Fibroblast of pulmonary artery (primary cell): ENCODE measurements at regions not wholly inside any gene's neighbourhood (a gene's known extent, or its start where the extent isn't known, plus 50 kb on each side); places are given as distances from the start of the nearest gene placed in this dataset.
"Not testable (repeated sequence)": the region's sequence is repeated elsewhere in the genome, so short reads cannot be mapped to it uniquely, and the experiment has no call there.

Experiments
- DNase-seq: peaks from one replicate; pipeline ENCODE4 v3.0.0-alpha.2; 2010; ENCODE audit warnings: low read depth
- H3K4me3 ChIP-seq: replicated peaks from 2 replicates; pipeline ENCODE4 v1.5.1; 2011; ENCODE audit warnings: low read depth, mild to moderate bottlenecking, control low read depth, low read length, moderate library complexity
- CTCF ChIP-seq: IDR thresholded peaks from 2 replicates; pipeline ENCODE4 v1.5.1; 2011; ENCODE audit warnings: mild to moderate bottlenecking, control low read depth, low read length, inconsistent platforms; ENCODE audit errors: missing control alignments

GRCh38 chr3:191680989-191681597 lies 220.1 kb downstream of the PYDC2 start:
- no peak for DNase-seq
- TF ChIP-seq CTCF, result no peak

GRCh38 chr3:191682961-191683360 lies 222.0 kb downstream of the PYDC2 start:
- no peak for TF ChIP-seq CTCF
- DNase-seq, result no peak
- no peak overlapping the region for H3K4me3 ChIP-seq

More at GRCh38 chr3:191680989-191681597, 220.1 kb downstream of the PYDC2 start:
- no peak overlapping the region for H3K4me3 ChIP-seq

DNA sequence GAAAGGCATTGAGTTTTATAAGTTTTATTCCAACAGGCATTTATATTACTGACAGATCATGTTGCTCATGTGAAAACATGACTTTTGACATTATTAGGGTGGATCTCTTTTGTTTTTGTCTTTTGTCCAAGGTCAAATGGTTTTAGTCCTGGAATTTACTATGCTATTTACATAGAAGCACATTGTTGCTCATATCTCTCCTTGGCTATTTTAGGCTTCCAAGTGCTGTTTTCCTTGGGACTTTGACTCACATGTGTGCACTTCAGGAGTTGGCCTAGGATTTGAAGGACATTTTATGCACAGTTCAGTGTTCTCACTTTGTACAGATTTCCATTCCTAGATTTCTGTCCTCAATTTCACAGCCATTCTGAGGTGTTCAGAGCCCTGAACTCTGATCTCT lies 225.7 kb downstream of the PYDC2 start:
- TF ChIP-seq CTCF, result no peak
- no peak overlapping the region for H3K4me3 ChIP-seq
- no peak for DNase-seq

- no peak overlapping the region for H3K4me3 ChIP-seq
- no peak for DNase-seq
- TF ChIP-seq CTCF, result no peak
These were observed 227.9 kb downstream of the PYDC2 start for GRCh38 chr3:191688756-191689433.

- not testable (repeated sequence) for H3K4me3 ChIP-seq, DNase-seq
These were observed 230.2 kb downstream of the PYDC2 start for GRCh38 chr3:191691184-191691583.

GRCh38 chr3:191695131-191695814 lies 234.3 kb downstream of the PYDC2 start:
- TF ChIP-seq CTCF, result no peak
- H3K4me3 ChIP-seq, result no peak overlapping the region
- no peak for DNase-seq

DNA sequence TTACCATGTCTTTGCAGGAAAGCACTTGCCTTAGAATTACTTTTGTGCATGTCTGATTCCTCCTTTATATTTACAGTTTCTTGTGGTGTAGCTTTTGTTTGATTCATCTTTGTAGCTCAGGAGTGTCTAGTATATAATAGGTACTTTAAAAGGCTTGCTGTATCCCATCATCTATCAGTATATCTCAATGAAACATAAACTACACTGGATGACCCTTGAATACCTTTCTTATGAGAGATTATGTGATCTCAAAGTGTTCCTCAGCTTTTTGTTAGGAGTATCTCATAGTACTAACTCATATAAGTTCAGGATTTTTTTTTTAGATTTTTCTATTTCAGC lies 234.8 kb downstream of the PYDC2 start:
- no peak for TF ChIP-seq CTCF
- no peak for DNase-seq
- H3K4me3 ChIP-seq, result no peak overlapping the region
